Adipocyte (in vitro differentiated cells): ENCODE measurements at regions not wholly inside any gene's neighbourhood (a gene's known extent, or its start where the extent isn't known, plus 50 kb on each side); places are given as distances from the start of the nearest gene placed in this dataset.

ENCODE experiments used
- DNase-seq: peaks from one replicate; pipeline ENCODE4 v3.0.0-alpha.2; 2015; ENCODE audit warnings: low read depth
- H3K27me3 ChIP-seq: replicated peaks from 2 replicates; pipeline ENCODE4 v1.7.0; 2013; ENCODE audit warnings: mild to moderate bottlenecking, low read length, moderate library complexity; ENCODE audit not compliant: control insufficient read depth, insufficient read depth
- H3K36me3 ChIP-seq: 2 replicates; pipeline ENCODE4 v1.7.0; 2013; ENCODE audit warnings: low read length, mild to moderate bottlenecking, moderate library complexity; ENCODE audit not compliant: control insufficient read depth, insufficient read depth, severe bottlenecking
- H3K4me1 ChIP-seq: 2 replicates; pipeline ENCODE4 v1.7.0; 2013; ENCODE audit warnings: mild to moderate bottlenecking, low read length, moderate library complexity; ENCODE audit not compliant: control insufficient read depth, insufficient read depth
- H3K4me3 ChIP-seq: 2 replicates; pipeline ENCODE4 v1.7.0; 2013; ENCODE audit warnings: mild to moderate bottlenecking, low read length, moderate library complexity
- H3K9ac ChIP-seq: 2 replicates; pipeline ENCODE4 v1.7.0; 2013; ENCODE audit warnings: mild to moderate bottlenecking, low read length, moderate library complexity
- H3K9me3 ChIP-seq: 2 replicates; pipeline ENCODE4 v1.7.0; 2013; ENCODE audit warnings: mild to moderate bottlenecking, low read length, moderate library complexity; ENCODE audit not compliant: control insufficient read depth

DNA sequence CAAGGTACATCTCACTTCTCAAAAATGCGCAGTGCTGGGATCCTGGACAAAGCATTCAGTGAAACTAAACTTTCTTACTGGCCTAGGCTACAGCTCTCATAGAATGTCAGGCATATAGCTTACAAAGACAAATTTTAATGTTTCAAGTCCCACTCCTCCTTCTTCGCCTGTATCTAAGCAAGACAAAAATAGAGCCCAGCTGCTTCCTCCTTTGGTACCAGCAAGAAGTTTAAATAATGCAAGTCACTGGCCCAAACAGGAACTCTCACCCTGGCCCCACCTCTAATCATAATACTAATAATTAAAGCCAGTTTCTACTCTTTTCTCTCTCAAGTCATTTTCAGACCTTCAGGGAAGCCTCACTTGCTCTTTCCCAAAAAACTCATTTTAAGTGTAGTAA lies 1267.9 kb downstream of the MRPL39 start:
- H3K36me3 ChIP-seq = no peaks in the 10 kb centered on the region
- H3K9me3 ChIP-seq = no peaks in the 10 kb centered on the region
- no peaks in the 10 kb centered on the region for H3K4me1 ChIP-seq
- no peak for DNase-seq
- H3K9ac ChIP-seq = no peak overlapping the region
- no peaks in the 10 kb centered on the region for H3K27me3 ChIP-seq
- no peak overlapping the region for H3K4me3 ChIP-seq

DNA sequence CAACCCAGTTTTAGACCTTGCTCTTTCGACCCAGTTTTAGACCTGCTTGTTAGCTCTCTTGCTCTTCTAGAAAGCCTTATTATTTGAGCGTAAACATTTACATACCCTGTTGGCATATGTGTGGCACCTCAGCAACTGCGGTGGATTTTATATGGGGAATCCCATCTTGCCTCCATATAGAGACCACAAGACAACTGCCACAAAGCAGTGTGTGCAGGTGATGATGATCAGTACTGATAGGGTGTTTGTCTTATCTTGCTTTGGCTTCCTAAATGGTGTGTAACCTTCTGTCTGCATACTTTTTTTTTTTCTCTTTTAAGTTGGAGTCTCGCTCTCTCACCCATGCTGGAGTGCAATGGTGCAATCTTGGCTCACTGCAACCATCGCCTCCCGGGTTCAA lies 1270.8 kb downstream of the MRPL39 start:
- no peak for DNase-seq
- Histone ChIP-seq H3K4me3 (no peak overlapping the region), H3K9me3 (no peaks in the 10 kb centered on the region), H3K9ac (no peak overlapping the region), H3K36me3 (no peaks in the 10 kb centered on the region), H3K4me1 (no peaks in the 10 kb centered on the region), H3K27me3 (no peaks in the 10 kb centered on the region)

DNA sequence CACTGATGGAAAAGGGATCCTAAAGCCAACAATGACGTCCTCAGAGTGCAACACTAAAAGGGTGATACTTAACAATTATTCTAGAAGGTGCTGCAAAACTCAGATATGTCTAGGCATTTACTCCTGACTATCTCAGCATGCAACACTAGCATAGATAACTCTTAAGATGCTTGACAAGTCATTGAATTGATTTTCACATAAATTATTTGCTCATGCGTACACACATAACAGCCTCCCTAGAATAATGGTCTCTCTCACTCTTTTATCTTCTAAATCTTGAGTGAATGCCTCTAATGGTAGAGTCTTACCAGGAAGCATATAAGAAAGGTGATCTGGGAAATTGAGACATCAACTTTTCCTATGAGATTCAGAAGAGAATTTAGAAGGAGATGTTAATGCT lies 1283.7 kb downstream of the MRPL39 start:
- Histone ChIP-seq H3K9ac (no peak overlapping the region), H3K36me3 (no peaks in the 10 kb centered on the region)

DNA sequence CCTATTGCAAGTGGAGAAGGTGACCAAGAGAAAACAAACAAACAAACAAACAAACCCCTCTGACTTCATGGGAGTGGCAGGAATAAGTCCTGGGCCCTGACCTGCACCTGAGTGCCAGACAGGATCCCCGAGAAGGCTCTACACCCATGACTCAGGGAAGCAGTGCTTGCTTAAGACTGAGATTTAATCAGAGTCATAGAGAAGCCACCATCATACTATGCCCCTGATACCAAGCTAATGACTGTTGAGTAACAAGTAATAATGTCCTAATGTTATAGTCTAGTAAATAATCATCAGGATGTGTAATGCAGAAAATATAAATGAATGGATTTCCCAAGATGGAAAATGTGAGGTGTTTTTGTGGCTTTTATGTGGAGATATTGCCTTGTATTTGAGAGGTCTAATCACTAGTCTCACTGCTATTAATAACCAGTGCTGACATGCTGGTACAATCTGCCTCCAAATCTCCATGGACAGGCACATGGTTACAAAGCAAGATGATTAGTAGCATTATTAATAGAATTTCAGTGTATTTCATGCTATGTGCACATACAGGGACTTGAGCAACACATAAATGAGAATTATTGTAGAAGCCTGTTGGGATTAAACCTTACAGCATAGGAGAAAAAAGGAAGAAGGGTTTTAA lies 1290.9 kb downstream of the MRPL39 start:
- no peak for DNase-seq
- Histone ChIP-seq H3K27me3 (no peaks in the 10 kb centered on the region), H3K36me3 (no peaks in the 10 kb centered on the region), H3K4me3 (no peak overlapping the region), H3K9ac (no peak overlapping the region), H3K9me3 (no peaks in the 10 kb centered on the region), H3K4me1 (no peaks in the 10 kb centered on the region)

More for the DNA sequence above, 1283.7 kb downstream of the MRPL39 start:
- H3K27me3 ChIP-seq = no peaks in the 10 kb centered on the region
- no peak for DNase-seq
- no peaks in the 10 kb centered on the region for H3K4me1 ChIP-seq
- no peak overlapping the region for H3K4me3 ChIP-seq
- H3K9me3 ChIP-seq = no peaks in the 10 kb centered on the region

DNA sequence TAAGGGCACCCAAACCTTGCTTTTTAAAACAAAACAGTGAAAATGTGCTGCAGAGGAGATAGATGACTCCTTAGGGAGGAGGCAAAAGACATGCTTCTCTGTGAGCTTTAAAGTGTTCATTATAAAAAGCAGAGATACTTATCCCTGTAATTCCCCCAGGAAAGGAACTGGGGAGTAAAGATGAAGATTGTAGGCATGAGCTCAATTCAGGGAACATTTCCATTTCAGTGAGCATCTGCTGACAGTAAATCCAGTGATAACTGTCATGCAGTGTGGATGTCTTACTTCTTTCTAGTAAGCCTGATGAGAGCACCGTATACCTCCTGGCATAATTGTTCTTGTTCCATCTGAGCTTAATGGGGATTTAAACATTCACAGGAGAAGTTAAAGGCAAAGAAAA lies 1296.5 kb downstream of the MRPL39 start:
- no peaks in the 10 kb centered on the region for H3K4me1 ChIP-seq
- H3K9me3 ChIP-seq = no peaks in the 10 kb centered on the region
- no peaks in the 10 kb centered on the region for H3K36me3 ChIP-seq
- H3K27me3 ChIP-seq = no peaks in the 10 kb centered on the region
- no peak overlapping the region for H3K9ac ChIP-seq
- no peak for DNase-seq
- no peak overlapping the region for H3K4me3 ChIP-seq

DNA sequence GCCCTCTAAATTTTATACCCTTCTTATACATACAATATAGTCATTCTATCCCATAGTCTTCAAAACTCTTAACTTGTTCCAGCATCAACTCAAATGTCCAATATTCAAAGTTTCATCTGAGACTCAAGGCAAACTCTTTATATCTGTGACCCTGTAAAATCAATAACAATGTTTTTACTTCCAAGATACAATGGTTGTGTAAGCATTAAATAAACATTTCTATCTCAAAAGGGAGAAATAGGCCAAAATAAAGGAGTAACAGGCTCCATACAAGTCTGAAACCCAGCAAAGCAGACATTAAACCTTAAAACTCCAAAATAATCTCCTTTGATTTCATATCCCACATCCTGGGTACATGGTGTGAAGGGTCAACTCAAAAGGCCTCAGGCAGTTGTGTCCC lies 1299.1 kb downstream of the MRPL39 start:
- no peaks in the 10 kb centered on the region for H3K27me3 ChIP-seq

DNA sequence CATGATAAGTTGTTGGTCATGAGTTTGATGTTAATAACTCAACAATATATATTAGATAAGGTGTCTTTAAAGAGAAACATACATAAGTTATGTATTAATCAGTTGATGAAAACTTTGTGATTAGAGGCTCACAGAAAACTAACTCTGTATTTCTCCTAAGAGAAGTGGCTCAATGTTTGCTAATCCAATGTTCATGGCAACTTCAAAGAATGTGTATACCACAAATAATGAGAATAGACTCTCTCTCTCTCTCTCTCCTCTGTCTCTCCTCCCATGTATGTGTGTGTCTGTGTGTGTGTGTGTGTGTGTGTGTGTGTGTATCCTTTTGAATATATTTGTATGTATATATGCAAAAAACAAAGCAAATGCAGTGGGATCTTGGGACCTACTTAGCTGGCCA lies 1304.9 kb downstream of the MRPL39 start:
- Histone ChIP-seq H3K9me3 (no peaks in the 10 kb centered on the region), H3K36me3 (no peaks in the 10 kb centered on the region), H3K9ac (no peak overlapping the region), H3K4me3 (no peak overlapping the region), H3K27me3 (no peaks in the 10 kb centered on the region), H3K4me1 (no peaks in the 10 kb centered on the region)
- DNase-seq = no peak

More for the DNA sequence above, 1299.1 kb downstream of the MRPL39 start:
- no peaks in the 10 kb centered on the region for H3K9me3 ChIP-seq
- H3K4me1 ChIP-seq = no peaks in the 10 kb centered on the region
- H3K36me3 ChIP-seq = no peaks in the 10 kb centered on the region
- DNase-seq = no peak
- no peak overlapping the region for H3K4me3 ChIP-seq
- no peak overlapping the region for H3K9ac ChIP-seq

DNA sequence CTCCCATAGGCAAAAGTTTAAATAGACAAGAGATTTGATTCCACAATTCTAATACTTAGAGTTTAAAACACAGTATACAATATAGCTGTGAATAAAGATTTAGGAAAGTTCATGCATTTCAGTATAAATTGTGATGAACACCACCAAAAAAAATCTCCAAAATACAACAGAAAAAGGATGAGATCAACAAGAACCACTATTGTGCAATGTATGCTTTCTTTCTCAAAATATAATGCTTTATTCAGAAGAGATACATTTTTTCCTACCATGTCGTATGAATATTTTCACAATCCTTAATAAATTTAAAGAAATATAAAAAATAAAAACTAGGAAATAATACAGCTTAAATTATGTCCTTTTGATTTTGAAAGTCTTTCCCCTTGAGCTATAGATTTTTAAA lies 1309.2 kb downstream of the MRPL39 start:
- Histone ChIP-seq H3K36me3 (no peaks in the 10 kb centered on the region), H3K4me3 (no peak overlapping the region), H3K4me1 (no peaks in the 10 kb centered on the region), H3K27me3 (no peaks in the 10 kb centered on the region), H3K9me3 (no peaks in the 10 kb centered on the region), H3K9ac (no peak overlapping the region)
- no peak for DNase-seq

DNA sequence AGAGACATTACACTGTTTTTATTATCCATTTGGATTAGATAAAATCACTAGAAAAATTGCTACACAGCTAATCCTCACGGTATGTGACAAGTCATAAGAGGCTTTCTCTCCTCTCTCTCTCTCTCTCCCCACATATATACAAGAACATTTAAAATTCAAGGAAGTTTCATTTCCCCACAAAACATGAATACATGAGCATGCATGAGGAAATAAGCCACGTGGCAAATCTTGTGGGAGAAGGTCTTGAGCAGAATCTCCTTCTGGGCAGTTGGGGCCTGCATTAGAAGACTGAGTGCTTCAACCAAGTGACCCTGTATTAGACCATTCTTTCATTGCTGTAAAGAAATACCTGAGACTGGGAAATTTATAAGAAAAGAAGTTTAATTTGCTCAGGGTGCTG lies 1313.1 kb downstream of the MRPL39 start:
- DNase-seq = no peak
- Histone ChIP-seq H3K9ac (no peak overlapping the region), H3K9me3 (no peaks in the 10 kb centered on the region), H3K36me3 (no peaks in the 10 kb centered on the region), H3K4me3 (no peak overlapping the region), H3K4me1 (no peaks in the 10 kb centered on the region), H3K27me3 (no peaks in the 10 kb centered on the region)

DNA sequence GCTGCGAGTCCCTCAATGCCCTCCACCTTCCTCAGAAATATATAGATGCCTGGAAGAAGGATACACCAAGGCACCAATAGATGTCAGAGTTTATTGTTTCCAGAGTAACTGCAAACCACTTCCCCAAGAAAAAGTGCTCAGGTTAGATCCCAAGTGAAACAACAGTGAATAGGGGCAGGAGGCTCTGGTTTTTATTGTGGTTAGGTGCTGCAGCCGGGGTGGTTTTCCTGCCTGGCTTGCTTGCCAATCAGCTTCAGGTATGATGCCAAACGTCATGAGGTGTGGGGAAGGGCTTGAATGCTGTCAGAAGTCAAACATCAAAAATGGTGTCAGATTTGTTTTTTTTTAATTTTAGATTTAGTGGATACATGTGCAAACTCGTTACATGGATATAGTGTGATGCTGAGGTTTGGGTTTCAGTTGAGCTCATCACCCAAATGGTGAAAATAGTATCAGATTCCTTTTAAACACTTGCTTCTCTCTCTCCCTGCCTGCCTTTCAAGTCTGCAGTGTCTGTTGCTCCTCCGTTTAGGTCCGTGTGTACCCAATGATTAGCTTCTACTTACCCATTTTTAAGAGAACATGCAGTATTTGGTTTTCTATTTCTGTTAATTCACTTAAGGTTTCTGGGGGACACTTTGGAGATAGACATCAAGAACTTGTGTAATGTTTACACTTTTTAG lies 1317.0 kb downstream of the MRPL39 start:
- H3K4me1 ChIP-seq = no peaks in the 10 kb centered on the region
- H3K36me3 ChIP-seq = no peaks in the 10 kb centered on the region
- DNase-seq = no peak
- no peak overlapping the region for H3K4me3 ChIP-seq
- no peaks in the 10 kb centered on the region for H3K27me3 ChIP-seq
- H3K9ac ChIP-seq = no peak overlapping the region
- H3K9me3 ChIP-seq = no peaks in the 10 kb centered on the region

DNA sequence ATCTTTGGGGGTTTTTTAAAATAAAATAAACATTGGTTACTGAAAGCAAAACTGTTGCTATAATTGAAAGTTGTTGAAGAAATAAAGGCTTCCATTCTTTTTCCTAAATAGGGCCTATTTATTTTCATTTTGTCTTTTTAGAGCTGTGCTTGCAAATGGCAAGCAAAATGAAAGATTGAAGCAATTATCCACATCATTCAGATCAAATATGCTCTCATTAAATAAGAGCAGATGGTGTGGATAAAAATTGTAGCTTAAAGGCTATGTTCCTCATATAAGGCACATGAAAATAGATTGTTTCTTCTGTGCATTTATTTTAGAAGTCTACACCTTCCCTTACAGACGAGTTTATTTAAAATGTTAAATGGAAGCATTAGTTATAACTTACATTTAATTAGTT lies 1317.7 kb downstream of the MRPL39 start:
- no peak overlapping the region for H3K4me3 ChIP-seq
- H3K27me3 ChIP-seq = no peaks in the 10 kb centered on the region
- H3K9me3 ChIP-seq = no peaks in the 10 kb centered on the region
- no peaks in the 10 kb centered on the region for H3K4me1 ChIP-seq
- no peak for DNase-seq
- no peak overlapping the region for H3K9ac ChIP-seq
- no peaks in the 10 kb centered on the region for H3K36me3 ChIP-seq

DNA sequence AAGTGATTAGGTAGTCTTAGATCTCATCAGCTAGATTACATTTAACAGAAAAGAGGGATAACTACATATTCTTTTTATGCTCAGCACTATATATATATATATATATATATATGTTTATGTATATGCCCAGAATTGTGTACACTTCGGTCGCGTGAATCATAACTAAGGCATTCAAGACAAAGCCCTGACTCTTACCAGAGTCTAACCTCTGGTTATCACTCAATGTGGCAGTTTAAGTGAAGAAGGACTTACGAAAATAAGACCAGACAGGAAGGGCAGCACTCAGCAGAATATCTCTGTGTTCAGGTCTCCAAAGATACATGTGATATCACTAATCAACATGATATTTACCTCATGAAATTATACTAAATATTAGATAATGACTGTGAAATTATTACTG lies 1326.7 kb downstream of the MRPL39 start:
- H3K27me3 ChIP-seq = no peaks in the 10 kb centered on the region
- DNase-seq = no peak
- no peaks in the 10 kb centered on the region for H3K9me3 ChIP-seq
- no peaks in the 10 kb centered on the region for H3K4me1 ChIP-seq
- H3K4me3 ChIP-seq = no peak overlapping the region
- H3K9ac ChIP-seq = no peak overlapping the region
- H3K36me3 ChIP-seq = no peaks in the 10 kb centered on the region
